Left ventricle myocardium inferior (tissue), 1 donor: ENCODE measurements at regions not wholly inside any gene's neighbourhood (a gene's known extent, or its start where the extent isn't known, plus 50 kb on each side); places are given as distances from the start of the nearest gene placed in this dataset.

Experiments used
- DNase-seq: peaks from one replicate; pipeline ENCODE4 v3.0.0-alpha.2; 2020
- H3K27ac ChIP-seq: fragments of 200-600 bp; replicated peaks from 2 replicates; pipeline ENCODE4 v1.8.0; 2021
- H3K27me3 ChIP-seq: fragments of 200-600 bp; 2 replicates; pipeline ENCODE4 v1.8.0; 2021; ENCODE audit warnings: low read depth
- H3K36me3 ChIP-seq: fragments of 200-600 bp; 2 replicates; pipeline ENCODE4 v1.8.0; 2021
- H3K4me1 ChIP-seq: fragments of 200-600 bp; 2 replicates; pipeline ENCODE4 v1.8.0; 2021
- H3K4me3 ChIP-seq: fragments of 200-600 bp; 2 replicates; pipeline ENCODE4 v1.8.0; 2021; ENCODE audit warnings: mild to moderate bottlenecking, moderate library complexity
- H3K9me3 ChIP-seq: fragments of 200-600 bp; replicated peaks from 2 replicates; pipeline ENCODE4 v1.8.0; 2021
- intact Hi-C: fragments of 100-400 bp; cut with micrococcal nuclease; formaldehyde crosslinking; loops from one replicate; pipeline ENCODE4 v1.11.0; 2022
- TF ChIP-seq, protein P1 (sequence below): fragments of 200-600 bp; IDR thresholded peaks from 2 replicates; pipeline ENCODE4 v1.8.0; 2021; ENCODE audit warnings: antibody characterized with exemption, mild to moderate bottlenecking, borderline replicate concordance
- donor health status: DM: no; HTN: yes; CAD: no; lungs with severe emphysema.

DNA sequence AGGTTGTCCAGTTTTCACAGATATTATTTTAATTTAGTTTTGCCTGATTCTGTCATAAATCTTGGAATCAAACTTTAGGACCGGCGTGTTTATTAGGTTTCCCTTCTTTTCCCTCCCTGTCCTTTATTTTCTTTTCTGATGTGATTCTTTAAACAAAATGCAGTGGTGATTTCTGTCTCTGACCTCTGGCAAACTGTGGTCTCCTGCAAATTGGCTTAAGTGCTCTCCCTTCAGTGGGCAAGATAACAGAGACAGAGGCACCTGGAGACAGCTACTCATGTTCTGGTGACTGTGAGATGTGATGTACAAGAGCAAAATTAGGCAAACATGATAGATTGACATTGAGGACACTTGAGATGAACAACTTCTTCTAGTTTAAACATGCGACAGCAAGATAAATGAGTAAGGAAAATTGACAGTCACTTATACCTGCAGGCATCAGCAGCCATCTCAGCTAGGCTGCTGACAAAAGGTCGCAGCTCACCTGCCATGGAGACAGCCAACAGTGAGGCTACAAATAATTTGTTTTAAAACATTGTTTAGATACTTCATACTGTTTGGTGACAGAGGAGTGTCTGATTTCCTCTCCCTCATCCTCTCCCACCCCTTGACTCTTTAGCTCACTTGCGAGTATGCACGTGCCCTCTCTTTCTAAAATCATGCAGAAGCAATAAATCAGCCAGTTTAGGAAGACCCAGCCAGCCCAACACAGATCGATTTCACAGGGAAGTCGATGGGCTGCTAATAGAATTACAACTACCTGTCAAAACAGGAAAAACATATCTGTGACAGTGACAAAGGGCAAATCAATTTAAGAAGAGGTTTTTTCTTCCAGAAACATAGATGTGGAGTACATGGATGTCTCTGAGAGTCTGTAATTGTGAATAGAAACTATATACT is 63.4 kb upstream of the MAP3K7 start:
- no peaks in the 10 kb centered on the region for H3K36me3 ChIP-seq
- H3K4me1 ChIP-seq = no peaks in the 10 kb centered on the region
- H3K27me3 ChIP-seq = peaks cover 18% of the 10 kb centered on the region
- intact Hi-C loops = no loop called here
- H3K27ac ChIP-seq = no peak overlapping the region
- H3K4me3 ChIP-seq = no peak overlapping the region
- no peaks in the 10 kb centered on the region for H3K9me3 ChIP-seq
- TF ChIP-seq, protein P1, sequence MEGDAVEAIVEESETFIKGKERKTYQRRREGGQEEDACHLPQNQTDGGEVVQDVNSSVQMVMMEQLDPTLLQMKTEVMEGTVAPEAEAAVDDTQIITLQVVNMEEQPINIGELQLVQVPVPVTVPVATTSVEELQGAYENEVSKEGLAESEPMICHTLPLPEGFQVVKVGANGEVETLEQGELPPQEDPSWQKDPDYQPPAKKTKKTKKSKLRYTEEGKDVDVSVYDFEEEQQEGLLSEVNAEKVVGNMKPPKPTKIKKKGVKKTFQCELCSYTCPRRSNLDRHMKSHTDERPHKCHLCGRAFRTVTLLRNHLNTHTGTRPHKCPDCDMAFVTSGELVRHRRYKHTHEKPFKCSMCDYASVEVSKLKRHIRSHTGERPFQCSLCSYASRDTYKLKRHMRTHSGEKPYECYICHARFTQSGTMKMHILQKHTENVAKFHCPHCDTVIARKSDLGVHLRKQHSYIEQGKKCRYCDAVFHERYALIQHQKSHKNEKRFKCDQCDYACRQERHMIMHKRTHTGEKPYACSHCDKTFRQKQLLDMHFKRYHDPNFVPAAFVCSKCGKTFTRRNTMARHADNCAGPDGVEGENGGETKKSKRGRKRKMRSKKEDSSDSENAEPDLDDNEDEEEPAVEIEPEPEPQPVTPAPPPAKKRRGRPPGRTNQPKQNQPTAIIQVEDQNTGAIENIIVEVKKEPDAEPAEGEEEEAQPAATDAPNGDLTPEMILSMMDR = no peak
- no peak for DNase-seq

DNA sequence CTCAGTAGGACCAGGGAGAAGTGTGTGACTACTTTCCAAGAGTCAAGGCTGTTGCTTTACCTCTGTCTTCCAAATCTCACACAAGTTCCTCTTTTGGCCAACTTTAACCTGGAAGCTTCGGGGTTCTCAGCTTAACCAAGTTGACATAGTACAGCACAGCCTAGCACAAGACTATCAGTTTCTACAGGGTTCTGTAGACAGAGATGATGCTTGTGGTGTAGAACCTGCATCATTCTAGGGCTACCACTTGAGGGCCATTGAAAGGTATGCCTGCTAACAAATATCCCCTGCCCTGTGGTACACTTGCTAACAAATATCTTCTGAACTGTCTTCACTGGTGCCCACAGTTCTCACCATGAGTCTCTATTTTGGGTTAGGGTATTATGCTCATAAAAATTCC is 62.0 kb upstream of the MAP3K7 start:
- intact Hi-C loops = no loop called here
- no peaks in the 10 kb centered on the region for H3K9me3 ChIP-seq
- TF ChIP-seq, protein P1 = no peak
- H3K36me3 ChIP-seq = no peaks in the 10 kb centered on the region
- H3K4me1 ChIP-seq = no peaks in the 10 kb centered on the region
- no peak overlapping the region for H3K4me3 ChIP-seq
- H3K27me3 ChIP-seq = peaks cover 6% of the 10 kb centered on the region
- no peak overlapping the region for H3K27ac ChIP-seq
- DNase-seq = no peak

DNA sequence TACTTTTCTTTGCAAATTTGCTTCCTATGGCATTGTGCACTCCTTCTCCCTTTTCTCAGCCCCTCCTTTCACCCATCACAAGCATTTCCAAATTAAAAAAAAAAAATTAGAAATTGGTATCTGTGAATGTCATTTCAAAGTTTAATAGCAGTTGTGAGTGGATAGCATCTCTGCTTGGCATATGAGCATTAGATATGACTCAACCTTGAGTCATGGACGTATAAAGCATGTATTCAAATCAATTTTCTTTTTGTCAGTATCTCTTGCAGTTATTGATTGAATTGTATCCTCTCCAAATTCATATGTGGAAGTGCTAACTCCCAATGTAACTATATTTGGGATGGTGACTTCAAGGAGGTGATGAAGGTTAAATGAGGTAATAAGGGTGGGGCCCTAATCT is 60.1 kb upstream of the MAP3K7 start:
- Histone ChIP-seq H3K27me3 (no peaks in the 10 kb centered on the region), H3K4me3 (no peak overlapping the region), H3K4me1 (no peaks in the 10 kb centered on the region), H3K27ac (no peak overlapping the region), H3K9me3 (no peaks in the 10 kb centered on the region), H3K36me3 (no peaks in the 10 kb centered on the region)
- no peak for DNase-seq
- TF ChIP-seq, protein P1 = no peak
- intact Hi-C loops = no loop called here

DNA sequence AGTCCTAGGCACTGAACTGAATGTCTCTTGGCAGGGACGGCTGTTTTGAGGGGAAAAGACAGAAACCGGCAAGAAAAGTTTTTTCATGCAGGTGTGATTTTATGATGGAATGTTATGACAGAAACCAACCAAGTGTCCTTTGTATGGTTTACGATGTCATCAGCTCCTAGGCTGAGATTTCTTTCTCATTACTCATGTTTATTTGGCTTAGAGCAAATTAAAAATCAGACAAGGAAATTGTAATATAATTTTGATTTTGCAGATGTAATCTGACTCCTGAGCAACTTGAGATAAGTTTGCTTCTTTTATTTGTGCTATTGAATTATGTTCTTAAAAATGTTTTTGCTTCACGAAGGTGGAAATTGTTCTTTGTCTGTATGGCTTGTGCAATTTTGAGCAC is 58.8 kb upstream of the MAP3K7 start:
- Histone ChIP-seq H3K9me3 (no peaks in the 10 kb centered on the region), H3K27ac (no peak overlapping the region), H3K4me1 (no peaks in the 10 kb centered on the region), H3K36me3 (no peaks in the 10 kb centered on the region), H3K27me3 (no peaks in the 10 kb centered on the region), H3K4me3 (no peak overlapping the region)
- no peak for DNase-seq
- intact Hi-C loops = no loop called here
- TF ChIP-seq, protein P1 = no peak

DNA sequence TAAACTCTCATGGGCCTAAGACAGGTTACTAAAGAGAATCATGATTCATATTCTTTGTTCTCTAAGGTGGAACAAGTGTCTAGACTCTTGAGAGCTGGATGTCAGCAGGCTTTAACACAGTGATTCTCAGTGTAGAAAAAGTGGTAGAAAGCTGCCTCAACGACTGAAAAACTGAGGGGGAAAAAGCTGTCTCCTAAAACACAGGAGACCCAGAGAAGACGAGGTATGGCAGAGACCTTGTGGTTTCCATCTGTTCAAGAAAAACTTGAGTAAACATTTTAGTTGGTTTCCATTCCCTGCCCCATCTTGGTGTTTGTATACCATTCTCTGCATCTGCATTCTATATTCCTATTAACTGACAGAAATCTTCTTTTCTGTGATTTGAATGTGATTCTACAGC is 57.6 kb upstream of the MAP3K7 start:
- Histone ChIP-seq H3K27me3 (no peaks in the 10 kb centered on the region), H3K27ac (no peak overlapping the region), H3K9me3 (no peaks in the 10 kb centered on the region), H3K4me3 (no peak overlapping the region), H3K4me1 (no peaks in the 10 kb centered on the region), H3K36me3 (no peaks in the 10 kb centered on the region)
- DNase-seq = no peak
- intact Hi-C loops = no loop called here
- TF ChIP-seq, protein P1 = no peak
